Esophagus squamous epithelium (tissue), 5 donors: ENCODE measurements at regions not wholly inside any gene's neighbourhood (a gene's known extent, or its start where the extent isn't known, plus 50 kb on each side); places are given as distances from the start of the nearest gene placed in this dataset.

Source experiments
- DNase-seq: peaks from one replicate; lab custom pipeline; 2025; lab: John Stamatoyannopoulos, UW
- H3K27ac ChIP-seq, 4 donors: fragments of 200-600 bp; sonication (generic); one replicate each; pipeline ENCODE4 v1.5.1; 2016 to 2019; ENCODE audit warnings: mild to moderate bottlenecking in 1 of 4
- H3K27me3 ChIP-seq, 4 donors: fragments of 200-600 bp; sonication (generic); 1 replicate in 3 of 4; 2 replicates in 1 of 4; pipeline versions ENCODE4 v1.5.1 to v1.6.0; 2017 to 2021; ENCODE audit warnings: antibody characterized with exemption in 1 of 4
- H3K36me3 ChIP-seq, 3 donors: fragments of 200-600 bp; sonication (generic); one replicate each; pipeline ENCODE4 v1.5.1; 2016 to 2019
- H3K4me1 ChIP-seq, 3 donors: fragments of 200-600 bp; sonication (generic); one replicate each; pipeline ENCODE4 v1.5.1; 2017 to 2019
- H3K4me3 ChIP-seq, 4 donors: fragments of 200-600 bp; sonication (generic); 1 replicate in 3 of 4; 2 replicates in 1 of 4; pipeline ENCODE4 v1.5.1; 2016 to 2019; ENCODE audit warnings: mild to moderate bottlenecking in 2 of 4, moderate library complexity in 1 of 4
- H3K9me3 ChIP-seq, 3 donors: fragments of 200-600 bp; sonication (generic); one replicate each; pipeline ENCODE4 v1.5.1; 2016 to 2019
- POLR2A ChIP-seq, 4 donors: fragments of 450-650 bp; IDR thresholded peaks; one replicate each; pipeline ENCODE4 v1.6.1; 2017; ENCODE audit warnings: antibody characterized with exemption in 4 of 4, mild to moderate bottlenecking in 4 of 4, moderate library complexity in 3 of 4
- WGBS, 2 donors: methylation state at CpG; one replicate each; pipeline ENCODE4 v1.1.5; 2018; 5-methylcytosine and 5-hydroxymethylcytosine counted together
- intact Hi-C: fragments of 100-400 bp; cut with DNase I; formaldehyde crosslinking; loops from one replicate; pipeline ENCODE4 v1.15.0; 2022
- TF ChIP-seq, protein P1 (sequence below), 6 experiments: fragments of 450-650 bp in 4 of 6; fragments of 200-600 bp in 2 of 6; sonication (generic) in 2 of 6; IDR thresholded peaks; one replicate each; pipeline ENCODE4 v1.5.1; 2016 to 2019; ENCODE audit warnings: antibody characterized with exemption in 6 of 6, mild to moderate bottlenecking in 4 of 6, moderate library complexity in 4 of 6
- donor health status: DM: yes; HTN: yes; CAD: no.

DNA sequence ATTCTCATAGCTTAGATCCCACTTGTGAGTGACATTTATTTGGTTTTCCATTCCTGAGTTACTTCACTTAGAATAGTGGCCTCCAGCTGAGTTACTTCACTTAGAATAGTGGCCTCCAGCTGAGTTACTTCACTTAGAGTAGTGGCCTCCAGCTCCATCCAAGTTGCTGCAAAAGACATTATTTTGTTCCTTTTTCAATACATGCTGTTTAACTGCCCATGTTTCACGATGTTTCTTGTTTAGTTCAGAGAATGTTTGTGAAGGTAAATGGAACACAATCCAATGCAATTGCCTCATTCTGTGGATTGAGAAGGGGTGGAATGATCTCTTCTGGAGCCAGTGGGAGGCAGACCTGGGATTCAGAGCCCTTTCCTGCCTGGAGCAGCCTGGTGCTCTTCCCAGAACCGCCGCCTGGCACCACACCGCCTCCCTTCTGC, 273.5 kb upstream of the ATP5MC3 start:
- intact Hi-C loops: no loop called here
- WGBS, 2 donors: 84% methylated on average over 4 of the region's 4 CpGs
- H3K27ac ChIP-seq: no peak overlapping the region
- H3K9me3 ChIP-seq: no peaks in the 10 kb centered on the region
- H3K4me1 ChIP-seq: no peaks in the 10 kb centered on the region
- no peaks in the 10 kb centered on the region for H3K27me3 ChIP-seq
- no peak for DNase-seq
- H3K4me3 ChIP-seq: no peak overlapping the region
- no peak for TF ChIP-seq POLR2A (IDR thresholded peaks at IDR 0.05)
- TF ChIP-seq, protein P1, sequence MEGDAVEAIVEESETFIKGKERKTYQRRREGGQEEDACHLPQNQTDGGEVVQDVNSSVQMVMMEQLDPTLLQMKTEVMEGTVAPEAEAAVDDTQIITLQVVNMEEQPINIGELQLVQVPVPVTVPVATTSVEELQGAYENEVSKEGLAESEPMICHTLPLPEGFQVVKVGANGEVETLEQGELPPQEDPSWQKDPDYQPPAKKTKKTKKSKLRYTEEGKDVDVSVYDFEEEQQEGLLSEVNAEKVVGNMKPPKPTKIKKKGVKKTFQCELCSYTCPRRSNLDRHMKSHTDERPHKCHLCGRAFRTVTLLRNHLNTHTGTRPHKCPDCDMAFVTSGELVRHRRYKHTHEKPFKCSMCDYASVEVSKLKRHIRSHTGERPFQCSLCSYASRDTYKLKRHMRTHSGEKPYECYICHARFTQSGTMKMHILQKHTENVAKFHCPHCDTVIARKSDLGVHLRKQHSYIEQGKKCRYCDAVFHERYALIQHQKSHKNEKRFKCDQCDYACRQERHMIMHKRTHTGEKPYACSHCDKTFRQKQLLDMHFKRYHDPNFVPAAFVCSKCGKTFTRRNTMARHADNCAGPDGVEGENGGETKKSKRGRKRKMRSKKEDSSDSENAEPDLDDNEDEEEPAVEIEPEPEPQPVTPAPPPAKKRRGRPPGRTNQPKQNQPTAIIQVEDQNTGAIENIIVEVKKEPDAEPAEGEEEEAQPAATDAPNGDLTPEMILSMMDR (IDR thresholded peaks at IDR 0.05): no peak
- H3K36me3 ChIP-seq: no peaks in the 10 kb centered on the region

GRCh38 chr2:175450029-175450760, 268.7 kb upstream of the ATP5MC3 start:
- H3K4me3 ChIP-seq: no peak overlapping the region
- no peak overlapping the region for H3K27ac ChIP-seq
- WGBS, 2 donors: 75 to 79% methylated on average over 2 of the region's 2 CpGs
- DNase-seq: no peak
- intact Hi-C loops: no loop called here
- no peak for TF ChIP-seq POLR2A (IDR thresholded peaks at IDR 0.05)
- TF ChIP-seq, protein P1 (IDR thresholded peaks at IDR 0.05): no peak
- H3K27me3 ChIP-seq: no peaks in the 10 kb centered on the region
- H3K36me3 ChIP-seq: no peaks in the 10 kb centered on the region
- H3K4me1 ChIP-seq: no peaks in the 10 kb centered on the region
- H3K9me3 ChIP-seq: no peaks in the 10 kb centered on the region

- intact Hi-C loops: no loop called here
Measured at GRCh38 chr2:175449616-175450015, 268.1 kb upstream of the ATP5MC3 start.

GRCh38 chr2:175446201-175446600, 264.7 kb upstream of the ATP5MC3 start:
- peaks cover 0 to 13% (median 0%) of the 10 kb centered on the region in 4 donors for H3K27me3 ChIP-seq
- TF ChIP-seq POLR2A (IDR thresholded peaks at IDR 0.05): no peak
- TF ChIP-seq, protein P1 (IDR thresholded peaks at IDR 0.05): no peak
- H3K4me1 ChIP-seq: no peaks in the 10 kb centered on the region
- no peaks in the 10 kb centered on the region for H3K9me3 ChIP-seq
- 63 to 69% methylated on average over 4 of the region's 4 CpGs for WGBS, 2 donors
- H3K4me3 ChIP-seq: no peak overlapping the region
- no peaks in the 10 kb centered on the region for H3K36me3 ChIP-seq
- H3K27ac ChIP-seq: no peak overlapping the region
- no peak for DNase-seq
- intact Hi-C loops: no loop called here

More at GRCh38 chr2:175449616-175450015, 268.1 kb upstream of the ATP5MC3 start:
- no peaks in the 10 kb centered on the region for H3K4me1 ChIP-seq
- H3K36me3 ChIP-seq: no peaks in the 10 kb centered on the region
- no peak for DNase-seq
- no peaks in the 10 kb centered on the region for H3K9me3 ChIP-seq
- H3K4me3 ChIP-seq: no peak overlapping the region
- no peak for TF ChIP-seq POLR2A (IDR thresholded peaks at IDR 0.05)
- TF ChIP-seq, protein P1 (IDR thresholded peaks at IDR 0.05): no peak
- no peak overlapping the region for H3K27ac ChIP-seq
- no peaks in the 10 kb centered on the region for H3K27me3 ChIP-seq

GRCh38 chr2:175445281-175445680, 263.8 kb upstream of the ATP5MC3 start:
- DNase-seq: no peak
- no peak overlapping the region for H3K4me3 ChIP-seq
- no peak overlapping the region for H3K27ac ChIP-seq
- no peaks in the 10 kb centered on the region for H3K4me1 ChIP-seq
- TF ChIP-seq, protein P1 (IDR thresholded peaks at IDR 0.05): no peak
- TF ChIP-seq POLR2A (IDR thresholded peaks at IDR 0.05): no peak
- H3K9me3 ChIP-seq: no peaks in the 10 kb centered on the region
- 64 to 84% methylated on average over 3 of the region's 3 CpGs for WGBS, 2 donors
- H3K36me3 ChIP-seq: no peaks in the 10 kb centered on the region
- peaks cover 0 to 13% (median 0%) of the 10 kb centered on the region in 4 donors for H3K27me3 ChIP-seq
- intact Hi-C loops: no loop called here
